ENCODE measurements at regions not wholly inside any gene's neighbourhood (a gene's known extent, or its start where the extent isn't known, plus 50 kb on each side); places are given as distances from the start of the nearest gene placed in this dataset.
A peak's percentile ranks its signal among the peaks of the same experiment; 100 is the strongest.

DNA sequence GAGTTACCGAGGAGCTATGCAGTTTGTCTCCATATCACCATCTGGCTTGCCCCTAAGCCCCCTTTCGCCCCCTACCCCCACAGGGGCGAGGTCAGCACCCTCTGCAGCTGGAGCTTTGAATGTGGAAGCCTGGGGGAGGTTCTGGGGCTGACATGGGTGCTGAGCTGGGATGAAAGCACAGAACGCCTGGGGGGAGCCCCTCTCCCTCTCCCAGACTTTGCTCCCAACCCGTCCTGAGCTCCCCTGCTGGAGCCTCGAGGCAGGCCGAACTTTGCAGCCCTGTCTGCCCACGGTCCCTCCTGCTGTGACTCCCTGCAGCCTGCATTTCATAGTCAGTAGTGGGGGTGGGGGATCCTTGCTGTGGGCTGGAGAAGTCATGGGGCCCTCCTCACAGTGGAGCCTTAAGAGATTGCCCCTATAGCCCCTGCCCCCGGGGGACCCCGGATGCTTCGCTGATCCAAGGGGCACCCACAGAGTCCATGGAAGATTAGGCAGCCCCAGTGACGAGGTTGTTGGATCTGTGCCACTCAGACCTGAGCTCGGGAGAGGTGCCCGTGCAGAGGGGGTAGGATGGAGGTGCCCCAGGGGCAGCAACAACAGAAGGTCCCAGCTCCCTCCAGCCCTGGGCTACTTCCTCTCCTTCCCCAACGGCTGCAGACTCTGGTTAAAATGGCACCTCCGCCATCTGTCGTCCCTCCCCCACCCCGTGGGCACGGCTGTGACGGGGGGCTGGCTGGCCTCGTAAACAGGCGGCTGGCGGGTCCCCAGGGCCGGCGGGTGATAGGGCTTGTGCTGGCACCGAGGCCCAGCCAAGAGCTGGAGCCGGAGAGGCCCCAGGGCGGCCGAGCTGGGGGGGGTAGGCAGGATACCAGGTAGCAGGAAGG lies 162.0 kb downstream of the C9orf50 start:
- H4K20me1 ChIP-seq (ENCODE audit: insufficient read depth, low read length) = no peaks in the 10 kb centered on the region
- in situ Hi-C loops (cut with MboI; ENCODE audit: low sequenced_read_pairs) = no loop called here
- H3K14ac ChIP-seq (replicated peaks; ENCODE audit: low read depth, low read length) = peak overlapping the region; percentile 82; the same call in 1 of the 2 replicates
- H3K27ac ChIP-seq (ENCODE audit: insufficient read depth, low read length) = no peak overlapping the region; the same call in 1 of the 2 replicates
- peak overlapping the region; percentile 12; the same call in 1 of the 3 replicates for H2BK15ac ChIP-seq (ENCODE audit: low read depth, low read length)
- no peak overlapping the region for H3K23ac ChIP-seq (ENCODE audit: low read depth, low read length)
- no peak overlapping the region for H2BK5ac ChIP-seq (ENCODE audit: low read depth, low read length, poor library complexity, severe bottlenecking)
- no peaks in the 10 kb centered on the region for H3K27me3 ChIP-seq (ENCODE audit: control insufficient read depth, insufficient read depth, low read length)
- dilution Hi-C loops (cut with HindIII; ENCODE audit: low sequenced_read_pairs, unreplicated experiment) = no loop called here
- H3K36me3 ChIP-seq (ENCODE audit: control insufficient read depth, insufficient read depth, low read length) = no peaks in the 10 kb centered on the region
- peaks cover 32% of the 10 kb centered on the region for H3K4me1 ChIP-seq (ENCODE audit: control insufficient read depth, insufficient read depth, low read length)
- H3K4me2 ChIP-seq (ENCODE audit: low read depth, low read length) = no peak overlapping the region
- intact Hi-C loops (cut with micrococcal nuclease) = no loop called here
- no TSS peak for BruUV-seq (replicated peaks)
- H3K9me1 ChIP-seq (ENCODE audit: insufficient read depth, low read length) = 0 out of 2 replicates have a peak, but pooled peaks cover 3% of the 10 kb centered on the region
- peak overlapping the region; percentile 90 for H2BK120ac ChIP-seq (ENCODE audit: low read depth, low read length)
- H4K8ac ChIP-seq (ENCODE audit: low read depth in 2 of 2, low read length in 2 of 2) = peak overlapping the region in 1 of 2 experiments; percentile 51
- H2BK20ac ChIP-seq (ENCODE audit: low read depth, low read length) = peak overlapping the region; percentile 80; the same call in 1 of the 2 replicates
- peak overlapping the region; percentile 82 for H4K91ac ChIP-seq (ENCODE audit: insufficient read depth, low read depth, low read length)
- peaks cover 3 to 9% of the 10 kb centered on the region in 2 experiments; a peak in 2 of 4 replicates for H3K79me1 ChIP-seq (ENCODE audit: low read depth in 1 of 2, low read length in 2 of 2)
- no peak overlapping the region for H3K56ac ChIP-seq (ENCODE audit: extremely low read depth, insufficient read depth, low read length)
- peak overlapping the region; percentile 61; the same call in 1 of the 2 replicates for H3K18ac ChIP-seq (ENCODE audit: low read depth, low read length)
- H2AFZ ChIP-seq (replicated peaks; ENCODE audit: low read length, poor library complexity) = peak overlapping the region; percentile 81
- H3K4ac ChIP-seq (ENCODE audit: low read depth, low read length) = peak overlapping the region; percentile 72
- H2AK5ac ChIP-seq (ENCODE audit: low read depth, low read length) = peak overlapping the region; percentile 91
- peak overlapping the region; percentile 85 for H4K5ac ChIP-seq (ENCODE audit: low read depth, low read length)
- ATAC-seq (ENCODE audit: low read depth) (no peak), DNase-seq (no peak)
- H3K9ac ChIP-seq (ENCODE audit: low read depth, low read length) = peak overlapping the region; percentile 11; the same call in 1 of the 2 replicates
- POLR2A ChIA-PET (ENCODE audit: unreplicated experiment) = interaction anchor here (0.9 to 1.7 kb wide), 2 partner anchors 124 to 284 kb away, joined by 3 to 8 read pairs; no protein-coding TSS in a partner anchor
- no CpG with 5 or more reads among the region's 29 CpGs for WGBS, 2 experiments (ENCODE audit: extremely low coverage in 2 of 2, insufficient read length in 1 of 2)
- H3K9me3 ChIP-seq (ENCODE audit: control insufficient read depth, insufficient read depth, low read length) = no peaks in the 10 kb centered on the region
- CTCF ChIA-PET = interaction anchor here (1.0 kb wide), 1 partner anchor 26 kb away, joined by 3 read pairs; no protein-coding TSS in a partner anchor
- no peak overlapping the region for H3K4me3 ChIP-seq (ENCODE audit: insufficient read depth, low read depth, low read length)
- H2AK9ac ChIP-seq (replicated peaks; ENCODE audit: low read depth, low read length, poor library complexity) = peak overlapping the region; percentile 95
- TF ChIP-seq FOS (IDR thresholded peaks at IDR 0.05; ENCODE audit: low read depth, low read length) (no peak), NFE2L2 (IDR thresholded peaks at IDR 0.05; ENCODE audit: low read depth, low read length) (no peak), RAD21 (IDR thresholded peaks at IDR 0.05; ENCODE audit: low read length) (no peak), CEBPB (IDR thresholded peaks at IDR 0.05; ENCODE audit: low read depth, low read length) (no peak), BHLHE40 (IDR thresholded peaks at IDR 0.05; ENCODE audit: low read depth, low read length) (no peak), CHD1 (IDR thresholded peaks at IDR 0.05; ENCODE audit: low read depth, low read length) (no peak), MAFK (IDR thresholded peaks at IDR 0.05; ENCODE audit: low read depth, low read length) (no peak), RFX5 (IDR thresholded peaks at IDR 0.05; ENCODE audit: low read depth, low read length) (no peak), RCOR1 (IDR thresholded peaks at IDR 0.05; ENCODE audit: insufficient replicate concordance, low read length) (no peak), MXI1 (IDR thresholded peaks at IDR 0.05; ENCODE audit: borderline replicate concordance, low read depth, low read length) (no peak), SMC3 (IDR thresholded peaks at IDR 0.05; ENCODE audit: low read depth, low read length) (no peak), MAZ (IDR thresholded peaks at IDR 0.05; ENCODE audit: borderline replicate concordance, low read depth, low read length) (no peak), POLR2A (IDR thresholded peaks at IDR 0.05; ENCODE audit: low read depth, low read length) (no peak)
- TF ChIP-seq, protein P1, sequence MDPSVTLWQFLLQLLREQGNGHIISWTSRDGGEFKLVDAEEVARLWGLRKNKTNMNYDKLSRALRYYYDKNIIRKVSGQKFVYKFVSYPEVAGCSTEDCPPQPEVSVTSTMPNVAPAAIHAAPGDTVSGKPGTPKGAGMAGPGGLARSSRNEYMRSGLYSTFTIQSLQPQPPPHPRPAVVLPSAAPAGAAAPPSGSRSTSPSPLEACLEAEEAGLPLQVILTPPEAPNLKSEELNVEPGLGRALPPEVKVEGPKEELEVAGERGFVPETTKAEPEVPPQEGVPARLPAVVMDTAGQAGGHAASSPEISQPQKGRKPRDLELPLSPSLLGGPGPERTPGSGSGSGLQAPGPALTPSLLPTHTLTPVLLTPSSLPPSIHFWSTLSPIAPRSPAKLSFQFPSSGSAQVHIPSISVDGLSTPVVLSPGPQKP (IDR thresholded peaks at IDR 0.05; ENCODE audit: borderline replicate concordance, low read depth, low read length) = no peak
- TF ChIP-seq, protein P2, sequence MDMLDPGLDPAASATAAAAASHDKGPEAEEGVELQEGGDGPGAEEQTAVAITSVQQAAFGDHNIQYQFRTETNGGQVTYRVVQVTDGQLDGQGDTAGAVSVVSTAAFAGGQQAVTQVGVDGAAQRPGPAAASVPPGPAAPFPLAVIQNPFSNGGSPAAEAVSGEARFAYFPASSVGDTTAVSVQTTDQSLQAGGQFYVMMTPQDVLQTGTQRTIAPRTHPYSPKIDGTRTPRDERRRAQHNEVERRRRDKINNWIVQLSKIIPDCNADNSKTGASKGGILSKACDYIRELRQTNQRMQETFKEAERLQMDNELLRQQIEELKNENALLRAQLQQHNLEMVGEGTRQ (IDR thresholded peaks at IDR 0.05; ENCODE audit: low read depth, low read length) = no peak
